Muscle of leg (tissue), 3 donors: ENCODE measurements at regions not wholly inside any gene's neighbourhood (a gene's known extent, or its start where the extent isn't known, plus 50 kb on each side); places are given as distances from the start of the nearest gene placed in this dataset.
"Not testable (repeated sequence)": the region's sequence is repeated elsewhere in the genome, so short reads cannot be mapped to it uniquely, and the experiment has no call there.

Experiments used
- DNase-seq: peaks from one replicate; pipeline ENCODE4 v3.0.0; 2013
- H3K27ac ChIP-seq: one replicate; pipeline ENCODE4 v1.5.1; 2013; ENCODE audit warnings: mild to moderate bottlenecking, low read length, control low read depth
- H3K27me3 ChIP-seq: one replicate; pipeline ENCODE4 v1.6.1; 2013; ENCODE audit warnings: low read length; ENCODE audit not compliant: control insufficient read depth, insufficient read depth
- H3K36me3 ChIP-seq: one replicate; pipeline ENCODE4 v1.6.1; 2013; ENCODE audit warnings: low read length; ENCODE audit not compliant: control insufficient read depth, insufficient read depth
- H3K4me1 ChIP-seq: one replicate; pipeline ENCODE4 v1.6.1; 2013; ENCODE audit warnings: low read length; ENCODE audit not compliant: control insufficient read depth, insufficient read depth
- H3K4me3 ChIP-seq: one replicate; pipeline ENCODE4 v1.5.1; 2013; ENCODE audit warnings: low read length, control low read depth
- H3K9me3 ChIP-seq: replicated peaks from 2 replicates; pipeline ENCODE4 v1.6.1; 2013; ENCODE audit warnings: low read depth, low read length; ENCODE audit not compliant: control insufficient read depth
- WGBS: methylation state at CpG from one replicate; pipeline ENCODE4 v1.1.5; 2013; ENCODE audit warnings: missing lambda C conversion rate; ENCODE audit not compliant: insufficient coverage; 5-methylcytosine and 5-hydroxymethylcytosine counted together

GRCh38 chr1:817071-817599 is 106.6 kb upstream of the SAMD11 start:
- peak; percentile 83 for DNase-seq
- not testable (repeated sequence) for H3K9me3 ChIP-seq, H3K4me1 ChIP-seq, H3K27me3 ChIP-seq, H3K36me3 ChIP-seq, H3K4me3 ChIP-seq
- peak overlapping the region; percentile 69 for H3K27ac ChIP-seq
- no CpG with 5 or more reads among the region's 14 CpGs for WGBS

- not testable (repeated sequence) for H3K9me3 ChIP-seq, H3K4me1 ChIP-seq, H3K27me3 ChIP-seq, H3K36me3 ChIP-seq, H3K4me3 ChIP-seq
- peak overlapping the region; percentile 79 for H3K27ac ChIP-seq
- 50% methylated on average over 4 of the region's 20 CpGs for WGBS
- peak; percentile 59 for DNase-seq
Observed at GRCh38 chr1:817658-818617, 105.8 kb upstream of the SAMD11 start.

- Histone ChIP-seq H3K36me3 (peaks cover 4% of the 10 kb centered on the region), H3K4me1 (peaks cover 6% of the 10 kb centered on the region), H3K27ac (peak overlapping the region; percentile 35), H3K4me3 (no peak overlapping the region), H3K9me3 (no peaks in the 10 kb centered on the region), H3K27me3 (no peaks in the 10 kb centered on the region)
- WGBS = 39% methylated on average over 10 of the region's 13 CpGs
- DNase-seq = peak; percentile 21
Observed at GRCh38 chr1:818618-819291, 105.0 kb upstream of the SAMD11 start.

DNA sequence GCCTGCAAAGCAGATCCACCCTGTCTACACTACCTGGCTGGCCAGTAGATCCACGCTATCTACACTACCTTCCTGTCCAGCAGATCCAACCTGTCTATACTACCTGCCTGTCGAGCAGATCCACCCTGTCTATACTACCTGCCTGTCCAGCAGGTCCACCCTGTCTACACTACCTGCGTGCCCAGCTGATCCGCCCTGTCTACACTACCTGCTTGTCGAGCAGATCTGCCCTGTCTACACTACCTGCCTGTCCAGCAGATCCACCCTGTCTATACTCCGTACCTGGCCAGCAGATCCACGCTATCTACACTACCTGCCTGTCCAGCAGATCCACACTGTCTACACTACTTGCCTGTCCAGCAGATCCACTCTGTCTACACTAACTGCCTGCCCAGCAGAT is 102.8 kb upstream of the SAMD11 start:
- Histone ChIP-seq H3K27me3 (no peaks in the 10 kb centered on the region), H3K27ac (no peak overlapping the region), H3K4me3 (no peak overlapping the region), H3K4me1 (peaks cover 10% of the 10 kb centered on the region), H3K9me3 (no peaks in the 10 kb centered on the region), H3K36me3 (peaks cover 4% of the 10 kb centered on the region)
- DNase-seq = no peak
- WGBS = 99% methylated on average over 7 of the region's 7 CpGs

GRCh38 chr1:826808-827207 is 96.9 kb upstream of the SAMD11 start:
- H3K4me3 ChIP-seq = peak overlapping the region; percentile 56
- H3K27ac ChIP-seq = peak overlapping the region; percentile 92
- H3K9me3 ChIP-seq, H3K36me3 ChIP-seq, H3K27me3 ChIP-seq, H3K4me1 ChIP-seq: not testable (repeated sequence)
- DNase-seq = peak; percentile 19
- 0% methylated on average over 3 of the region's 21 CpGs for WGBS

- H3K4me1 ChIP-seq, H3K9me3 ChIP-seq, H3K27me3 ChIP-seq, H3K36me3 ChIP-seq: not testable (repeated sequence)
- WGBS = under 1% methylated on average over 46 of the region's 109 CpGs
- DNase-seq = peak; percentile 96
- H3K4me3 ChIP-seq = peak overlapping the region; percentile 56
- H3K27ac ChIP-seq = peak overlapping the region; percentile 92
Observed at GRCh38 chr1:827211-828063, 96.3 kb upstream of the SAMD11 start.

GRCh38 chr1:829324-829723 is 94.4 kb upstream of the SAMD11 start:
- not testable (repeated sequence) for DNase-seq, H3K4me3 ChIP-seq, H3K4me1 ChIP-seq, H3K36me3 ChIP-seq, H3K27me3 ChIP-seq, H3K27ac ChIP-seq, H3K9me3 ChIP-seq
- WGBS = no CpG with 5 or more reads among the region's 3 CpGs

DNA sequence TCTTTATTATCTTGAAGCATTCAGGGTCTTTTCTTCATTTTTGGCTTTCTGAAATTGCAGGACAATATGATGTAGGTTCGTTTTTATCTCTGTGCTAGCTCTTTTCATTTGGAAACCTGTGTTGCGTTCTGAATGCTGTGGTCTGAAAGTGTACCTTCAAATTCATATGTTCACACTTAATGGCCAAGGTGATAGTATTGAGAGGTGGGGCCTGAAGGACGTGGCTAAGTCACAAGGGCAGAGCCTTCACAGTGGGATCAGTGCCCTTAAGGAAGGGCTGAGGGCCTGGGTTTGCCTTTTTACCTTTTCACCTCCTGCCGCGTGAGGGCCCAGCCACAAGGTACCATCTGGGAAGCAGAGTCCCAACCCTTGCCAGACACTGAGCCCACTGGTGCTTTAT is 93.8 kb upstream of the SAMD11 start:
- 17% methylated on average over 1 of the region's 5 CpGs for WGBS
- H3K27me3 ChIP-seq, DNase-seq: not testable (repeated sequence)

GRCh38 chr1:830750-831149 is 93.0 kb upstream of the SAMD11 start:
- H3K4me1 ChIP-seq, H3K9me3 ChIP-seq, H3K36me3 ChIP-seq, H3K4me3 ChIP-seq, H3K27ac ChIP-seq, H3K27me3 ChIP-seq, DNase-seq: not testable (repeated sequence)
- WGBS = no CpG with 5 or more reads among the region's 5 CpGs

More for the DNA sequence above, 93.8 kb upstream of the SAMD11 start:
- not testable (repeated sequence) for H3K4me3 ChIP-seq, H3K36me3 ChIP-seq, H3K9me3 ChIP-seq, H3K4me1 ChIP-seq, H3K27ac ChIP-seq

DNA sequence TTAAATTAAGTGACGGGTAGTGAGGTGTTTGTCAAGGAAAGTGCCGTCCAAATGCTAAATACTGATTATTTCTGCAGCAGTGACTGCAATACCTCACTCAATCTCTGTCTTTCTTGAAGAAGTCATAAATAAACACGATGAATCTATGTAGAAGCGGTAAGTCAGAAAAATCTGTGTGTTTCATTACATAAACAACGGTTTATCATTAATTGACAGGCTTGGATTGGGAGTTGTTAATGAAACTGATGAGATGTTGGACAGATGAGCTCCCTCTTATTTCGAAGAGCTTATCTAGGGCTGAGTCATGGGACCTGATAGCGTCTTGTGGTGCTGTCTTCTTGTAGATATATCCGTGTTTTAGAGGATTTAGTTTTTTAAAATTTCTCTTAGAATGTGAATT is 92.2 kb upstream of the SAMD11 start:
- Histone ChIP-seq H3K27ac (peak overlapping the region; percentile 20), H3K4me3 (no peak overlapping the region)
- no CpG with 5 or more reads among the region's 8 CpGs for WGBS

More for the DNA sequence above, 92.2 kb upstream of the SAMD11 start:
- no peak for DNase-seq
- Histone ChIP-seq H3K36me3 (peaks cover 4% of the 10 kb centered on the region), H3K9me3 (no peaks in the 10 kb centered on the region), H3K4me1 (peaks cover 2% of the 10 kb centered on the region), H3K27me3 (no peaks in the 10 kb centered on the region)
